ENCODE measurements at regions not wholly inside any gene's neighbourhood (a gene's known extent, or its start where the extent isn't known, plus 50 kb on each side); places are given as distances from the start of the nearest gene placed in this dataset.
A peak's percentile ranks its signal among the peaks of the same experiment; 100 is the strongest.

GRCh38 chr17:77445760-77446532 lies 305.2 kb downstream of the SEC14L1 start:
- H3K4me3 ChIP-seq: peak overlapping the region in 2 of 4 donors; percentile 11 to 25
- in situ Hi-C loops (cut with MboI; ENCODE audit: low pct_ligation_motif_present in 1 of 4, low pct_unique_long_range_greater_than_20kb in 1 of 4, low sequenced_read_pairs in 3 of 4) (loop anchor here in 1 of 4 donors (25.0 kb wide), 1 partner anchor 109 kb away; no protein-coding TSS in a partner anchor), intact Hi-C loops (cut with DNase I; ENCODE audit: low total_unique reads) (no loop called here)
- H3K36me3 ChIP-seq: no peaks in the 10 kb centered on the region
- no peaks in the 10 kb centered on the region for H3K27me3 ChIP-seq
- 27% methylated on average over 16 of the region's 16 CpGs; no CpG with 5 or more reads in 1 of the 2 donors for WGBS, 2 donors (ENCODE audit: low coverage in 1 of 2)
- TF ChIP-seq EP300 (IDR thresholded peaks at IDR 0.05; ENCODE audit: low read depth): no peak
- peak; percentile 22 to 61 (median 56) for TF ChIP-seq POLR2AphosphoS5 (IDR thresholded peaks at IDR 0.05)
- H3K27ac ChIP-seq: peak overlapping the region; percentile 83 to 89 (median 86)
- H3K4me1 ChIP-seq: peaks cover 54 to 90% (median 57%) of the 10 kb centered on the region in 4 donors
- DNase-seq: peak; percentile 82
- no peaks in the 10 kb centered on the region for H3K9me3 ChIP-seq

DNA sequence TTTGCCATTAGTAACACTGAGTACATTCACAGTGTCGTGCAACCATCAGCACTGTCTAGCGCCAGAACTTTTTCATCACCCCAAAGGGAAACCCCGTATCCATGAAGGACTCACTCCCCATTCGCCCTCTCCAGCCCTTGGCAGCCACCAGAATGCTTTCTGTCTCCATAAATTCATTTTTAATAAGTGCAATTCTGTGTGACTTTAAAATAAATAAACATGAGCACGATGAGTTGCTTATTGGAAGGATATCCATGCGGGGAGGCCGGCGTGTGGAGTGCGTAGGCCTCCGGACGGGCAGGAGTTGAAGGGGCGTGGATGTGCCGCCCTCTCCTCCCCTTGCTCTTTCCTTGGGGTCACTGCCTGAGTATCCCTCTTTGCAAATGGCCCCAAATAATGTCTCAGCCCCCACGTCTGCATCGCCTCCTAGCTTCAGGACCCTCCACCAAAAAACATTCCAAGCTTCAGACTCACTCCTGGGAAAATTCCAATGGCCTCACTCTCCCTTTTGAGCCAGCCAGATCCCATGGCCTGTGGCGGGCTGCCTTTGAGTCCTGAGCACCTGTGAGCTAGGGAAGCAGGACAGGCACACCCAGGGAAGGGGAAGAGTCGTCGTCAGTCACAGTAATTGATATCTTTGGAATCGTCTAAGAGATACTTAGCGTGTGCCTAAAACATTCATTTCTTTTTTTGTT lies 306.3 kb downstream of the SEC14L1 start:
- Histone ChIP-seq H3K4me1 (peaks cover 52 to 90% (median 63%) of the 10 kb centered on the region in 4 donors), H3K27ac (peak overlapping the region; percentile 83 to 89 (median 86)), H3K4me3 (no peak overlapping the region), H3K9me3 (no peaks in the 10 kb centered on the region), H3K36me3 (no peaks in the 10 kb centered on the region), H3K27me3 (no peaks in the 10 kb centered on the region)
- no peak for DNase-seq
- intact Hi-C loops (cut with DNase I; ENCODE audit: low total_unique reads): no loop called here
- TF ChIP-seq POLR2A (IDR thresholded peaks at IDR 0.05) (no peak), POLR2AphosphoS5 (IDR thresholded peaks at IDR 0.05) (no peak), EP300 (IDR thresholded peaks at IDR 0.05; ENCODE audit: low read depth) (no peak)
- TF ChIP-seq, protein P1, sequence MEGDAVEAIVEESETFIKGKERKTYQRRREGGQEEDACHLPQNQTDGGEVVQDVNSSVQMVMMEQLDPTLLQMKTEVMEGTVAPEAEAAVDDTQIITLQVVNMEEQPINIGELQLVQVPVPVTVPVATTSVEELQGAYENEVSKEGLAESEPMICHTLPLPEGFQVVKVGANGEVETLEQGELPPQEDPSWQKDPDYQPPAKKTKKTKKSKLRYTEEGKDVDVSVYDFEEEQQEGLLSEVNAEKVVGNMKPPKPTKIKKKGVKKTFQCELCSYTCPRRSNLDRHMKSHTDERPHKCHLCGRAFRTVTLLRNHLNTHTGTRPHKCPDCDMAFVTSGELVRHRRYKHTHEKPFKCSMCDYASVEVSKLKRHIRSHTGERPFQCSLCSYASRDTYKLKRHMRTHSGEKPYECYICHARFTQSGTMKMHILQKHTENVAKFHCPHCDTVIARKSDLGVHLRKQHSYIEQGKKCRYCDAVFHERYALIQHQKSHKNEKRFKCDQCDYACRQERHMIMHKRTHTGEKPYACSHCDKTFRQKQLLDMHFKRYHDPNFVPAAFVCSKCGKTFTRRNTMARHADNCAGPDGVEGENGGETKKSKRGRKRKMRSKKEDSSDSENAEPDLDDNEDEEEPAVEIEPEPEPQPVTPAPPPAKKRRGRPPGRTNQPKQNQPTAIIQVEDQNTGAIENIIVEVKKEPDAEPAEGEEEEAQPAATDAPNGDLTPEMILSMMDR (IDR thresholded peaks at IDR 0.05): no peak
- WGBS, 2 donors (ENCODE audit: low coverage in 1 of 2): 75 to 90% methylated on average over 4 to 20 of the region's 20 CpGs
- in situ Hi-C loops (cut with MboI; ENCODE audit: low pct_ligation_motif_present in 1 of 4, low pct_unique_long_range_greater_than_20kb in 1 of 4, low sequenced_read_pairs in 3 of 4): loop anchor here in 1 of 4 donors (25.0 kb wide), 1 partner anchor 110 kb away; no protein-coding TSS in a partner anchor

DNA sequence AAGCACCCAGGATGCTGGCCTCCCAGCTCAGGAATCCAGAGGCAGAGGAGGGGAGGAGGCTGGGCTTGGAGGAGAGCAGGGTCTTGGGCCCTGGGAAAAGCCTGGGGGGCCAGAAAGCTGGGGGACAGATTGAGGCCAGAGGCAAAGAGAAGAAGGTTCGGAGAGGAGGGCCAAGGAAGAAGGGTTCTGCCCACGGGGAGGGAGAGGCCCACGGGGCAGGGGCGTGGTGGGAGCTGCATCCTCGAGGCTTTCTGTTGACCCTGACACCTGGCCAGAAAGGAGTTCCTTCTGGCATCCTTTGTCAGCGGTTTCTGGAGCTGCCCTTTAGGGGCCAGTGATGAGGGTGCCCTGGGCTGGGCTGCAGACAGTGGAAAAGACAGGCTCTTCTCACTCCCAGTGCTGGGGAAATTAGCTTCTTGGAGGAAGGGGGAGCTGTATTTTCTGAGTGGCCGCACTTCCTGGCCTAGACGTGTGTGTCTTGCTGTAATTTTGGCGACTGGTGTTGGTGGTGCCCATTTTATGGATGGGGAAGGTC lies 308.7 kb downstream of the SEC14L1 start:
- Histone ChIP-seq H3K9me3 (no peaks in the 10 kb centered on the region), H3K27ac (peak overlapping the region; percentile 91 to 96 (median 94)), H3K4me3 (no peak overlapping the region), H3K27me3 (no peaks in the 10 kb centered on the region), H3K36me3 (no peaks in the 10 kb centered on the region), H3K4me1 (peaks cover 65 to 91% (median 77%) of the 10 kb centered on the region in 4 donors)
- intact Hi-C loops (cut with DNase I; ENCODE audit: low total_unique reads): no loop called here
- TF ChIP-seq POLR2A (IDR thresholded peaks at IDR 0.05) (no peak), POLR2AphosphoS5 (IDR thresholded peaks at IDR 0.05) (no peak), EP300 (IDR thresholded peaks at IDR 0.05; ENCODE audit: low read depth) (no peak)
- TF ChIP-seq, protein P1 (IDR thresholded peaks at IDR 0.05): no peak
- 24% methylated on average over 9 of the region's 9 CpGs; no CpG with 5 or more reads in 1 of the 2 donors for WGBS, 2 donors (ENCODE audit: low coverage in 1 of 2)
- DNase-seq: no peak
- in situ Hi-C loops (cut with MboI; ENCODE audit: low pct_ligation_motif_present in 1 of 4, low pct_unique_long_range_greater_than_20kb in 1 of 4, low sequenced_read_pairs in 3 of 4): loop anchor here in 1 of 4 donors (25.0 kb wide), 1 partner anchor 112 kb away; no protein-coding TSS in a partner anchor

DNA sequence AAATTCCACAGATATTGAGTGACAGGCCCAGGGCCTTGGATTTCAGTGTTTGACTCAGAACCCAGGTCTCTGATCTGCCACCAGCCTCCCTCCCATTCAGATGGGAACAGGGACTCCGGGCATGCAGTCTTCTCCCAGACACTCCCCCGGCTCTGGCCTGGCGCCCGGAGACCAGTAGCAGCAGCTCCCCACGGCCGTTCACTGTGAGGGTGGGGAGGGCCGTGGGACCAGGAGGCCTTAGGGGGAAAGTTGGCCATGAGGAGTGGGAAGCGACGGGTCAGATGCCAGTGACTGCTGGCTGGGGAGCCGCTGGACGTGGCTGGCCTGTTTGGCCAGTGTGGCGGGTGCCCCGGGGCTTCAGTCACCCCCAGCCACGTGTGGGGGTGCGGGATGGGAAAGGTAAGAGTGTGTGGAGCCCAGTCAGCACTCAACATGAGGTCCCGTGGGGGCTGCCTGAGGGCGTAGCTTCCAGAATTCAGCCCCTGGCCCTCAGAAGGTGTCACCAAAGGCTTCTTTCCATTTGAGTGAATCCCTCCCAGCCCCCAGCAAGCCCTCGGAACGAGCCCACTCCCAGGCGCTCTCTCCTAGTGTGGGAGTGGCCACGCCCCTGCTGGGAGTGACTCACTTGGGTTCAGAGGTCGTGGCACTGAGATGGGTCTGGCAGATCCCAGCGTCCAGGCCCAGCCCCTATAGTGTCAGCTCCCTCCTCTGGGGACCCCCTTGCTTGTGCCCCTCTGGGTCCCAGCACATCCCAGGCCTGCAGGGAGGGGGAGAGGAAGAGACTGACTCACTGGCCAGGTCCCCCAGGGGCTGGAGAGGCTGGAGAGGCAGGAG lies 309.4 kb downstream of the SEC14L1 start:
- Histone ChIP-seq H3K36me3 (no peaks in the 10 kb centered on the region), H3K4me1 (peaks cover 62 to 90% (median 72%) of the 10 kb centered on the region in 4 donors), H3K27ac (peak overlapping the region; percentile 91 to 96 (median 94)), H3K4me3 (peak overlapping the region; percentile 46 to 63 (median 49)), H3K27me3 (no peaks in the 10 kb centered on the region), H3K9me3 (no peaks in the 10 kb centered on the region)
- in situ Hi-C loops (cut with MboI; ENCODE audit: low pct_ligation_motif_present in 1 of 4, low pct_unique_long_range_greater_than_20kb in 1 of 4, low sequenced_read_pairs in 3 of 4): loop anchor here in 1 of 4 donors (25.0 kb wide), 1 partner anchor 113 kb away; no protein-coding TSS in a partner anchor
- peak; percentile 80 for DNase-seq
- intact Hi-C loops (cut with DNase I; ENCODE audit: low total_unique reads): no loop called here
- TF ChIP-seq EP300 (IDR thresholded peaks at IDR 0.05; ENCODE audit: low read depth) (no peak), POLR2AphosphoS5 (IDR thresholded peaks at IDR 0.05) (no peak), POLR2A (IDR thresholded peaks at IDR 0.05) (no peak)
- TF ChIP-seq, protein P1 (IDR thresholded peaks at IDR 0.05): no peak
- WGBS, 2 donors (ENCODE audit: low coverage in 1 of 2): 14% methylated on average over 22 of the region's 23 CpGs; no CpG with 5 or more reads in 1 of the 2 donors

All from transverse colon (tissue), 4 donors.